Skin of body (tissue), 1 donor: ENCODE measurements at regions not wholly inside any gene's neighbourhood (a gene's known extent, or its start where the extent isn't known, plus 50 kb on each side); places are given as distances from the start of the nearest gene placed in this dataset.
"Not testable (repeated sequence)": the region's sequence is repeated elsewhere in the genome, so short reads cannot be mapped to it uniquely, and the experiment has no call there.

Source experiments
- DNase-seq: peaks from one replicate; lab custom pipeline; 2025; lab: John Stamatoyannopoulos, UW

DNA sequence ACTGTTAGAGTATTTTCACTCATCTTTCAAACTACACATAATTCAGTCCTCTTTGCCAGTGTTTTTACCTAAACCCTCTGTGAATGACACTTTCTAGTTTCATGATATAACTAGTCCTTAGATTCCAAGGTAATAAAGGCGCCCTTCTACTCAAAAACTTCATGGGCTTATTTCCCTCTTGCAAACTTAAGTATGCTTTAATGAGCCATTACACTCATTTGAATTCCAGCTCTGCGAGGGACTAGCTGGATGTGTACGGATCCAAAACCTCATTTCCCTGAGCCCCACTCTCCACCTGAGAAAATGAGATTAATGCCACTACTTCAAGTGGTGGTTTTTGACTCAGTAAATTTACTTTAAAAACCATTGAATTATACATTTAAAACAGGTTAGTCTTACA lies 141.1 kb downstream of the NDUFA12 start:
- no peak for DNase-seq

DNA sequence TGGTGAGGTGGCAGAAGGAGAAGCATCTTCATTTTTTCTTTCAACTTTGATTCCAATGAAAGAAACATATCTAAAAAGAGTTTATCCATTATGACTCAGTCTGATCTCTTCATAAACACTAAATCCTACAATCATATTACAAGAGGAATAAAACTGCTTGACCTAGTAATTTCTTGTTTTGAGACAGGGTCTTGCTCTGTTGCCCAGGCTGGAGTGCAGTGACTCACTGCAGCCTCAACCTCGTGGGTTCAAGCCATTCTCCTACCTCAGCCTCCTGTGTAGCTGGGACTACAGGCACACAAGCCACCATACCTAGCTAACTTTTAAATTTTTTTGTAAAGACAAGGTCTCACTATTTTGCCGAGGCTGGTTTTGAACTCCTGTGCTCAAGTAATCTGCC lies 147.2 kb downstream of the NDUFA12 start:
- DNase-seq, result no peak

DNA sequence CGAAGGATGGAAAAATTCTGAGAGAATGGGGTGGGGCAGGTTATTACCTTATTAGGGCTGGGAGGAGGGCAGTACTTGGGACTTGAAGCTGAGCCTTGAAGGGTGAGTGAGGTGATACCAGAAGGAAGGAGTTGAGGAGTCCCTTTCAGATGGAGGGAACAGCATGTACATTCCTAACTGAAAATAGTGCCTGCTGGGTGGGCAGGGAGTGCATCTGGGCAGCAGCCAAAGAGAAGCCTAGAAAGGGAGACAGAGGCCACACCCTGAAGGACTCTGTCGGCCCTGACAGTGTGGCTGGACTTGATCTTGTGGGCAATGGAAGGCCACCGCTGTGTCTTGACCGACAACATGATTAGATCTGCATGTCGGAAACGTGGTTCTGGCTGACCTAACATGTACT lies 147.6 kb downstream of the NDUFA12 start:
- no peak for DNase-seq

DNA sequence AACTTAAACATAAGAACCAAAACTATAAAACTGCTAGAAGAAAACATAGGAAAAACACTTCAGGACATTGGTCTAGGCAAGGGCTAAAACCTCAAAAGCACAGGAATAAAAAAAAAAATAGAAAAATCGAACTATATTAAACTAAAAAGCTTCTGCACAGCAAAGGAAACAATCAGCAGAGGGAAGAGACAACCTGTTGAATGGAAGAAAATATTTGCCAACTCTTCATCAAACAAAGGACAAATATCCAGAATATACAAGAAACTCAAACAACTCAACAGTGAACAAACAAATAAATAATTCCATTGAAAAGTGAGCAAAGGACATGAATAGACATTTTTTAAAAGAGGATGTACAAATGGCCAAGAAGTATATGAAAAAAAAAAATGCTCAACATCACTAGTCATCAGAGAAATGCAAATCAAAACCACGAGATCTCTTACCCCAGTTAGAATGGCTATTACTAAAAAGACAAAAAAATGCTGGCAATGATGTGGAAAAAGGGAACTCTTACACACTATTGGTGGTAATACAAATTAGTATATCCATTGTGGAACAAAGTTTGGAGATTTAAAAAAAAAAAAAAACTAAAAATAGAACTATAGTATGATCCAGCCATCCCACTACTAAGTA lies 152.0 kb downstream of the NDUFA12 start:
- DNase-seq, result no peak

DNA sequence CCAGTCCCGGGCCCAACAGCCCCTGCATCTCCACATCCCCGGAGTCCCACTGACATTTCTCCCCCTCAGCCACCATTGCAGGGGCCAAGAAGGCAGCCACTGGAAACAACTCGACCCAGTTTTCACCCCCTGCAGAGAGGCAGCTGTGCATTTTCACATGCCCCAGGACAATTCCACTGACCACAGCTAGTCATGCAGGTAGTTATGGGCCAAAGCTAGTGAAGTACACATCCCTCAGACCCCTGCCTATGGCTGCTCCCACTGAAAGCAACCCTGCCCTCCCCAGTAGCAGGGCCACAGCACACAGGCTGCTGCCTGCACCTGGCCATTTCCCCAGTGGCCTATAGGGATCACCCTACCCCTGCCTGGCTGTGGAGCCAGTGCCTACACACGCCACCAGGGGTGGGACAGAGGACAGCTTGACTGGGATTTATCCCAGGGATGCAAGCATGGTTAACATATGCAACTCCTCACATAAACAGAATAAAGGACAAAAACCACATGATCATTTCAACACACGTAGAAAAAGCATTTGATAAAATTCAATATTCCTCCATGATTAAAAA lies 154.0 kb downstream of the NDUFA12 start:
- no peak for DNase-seq

DNA sequence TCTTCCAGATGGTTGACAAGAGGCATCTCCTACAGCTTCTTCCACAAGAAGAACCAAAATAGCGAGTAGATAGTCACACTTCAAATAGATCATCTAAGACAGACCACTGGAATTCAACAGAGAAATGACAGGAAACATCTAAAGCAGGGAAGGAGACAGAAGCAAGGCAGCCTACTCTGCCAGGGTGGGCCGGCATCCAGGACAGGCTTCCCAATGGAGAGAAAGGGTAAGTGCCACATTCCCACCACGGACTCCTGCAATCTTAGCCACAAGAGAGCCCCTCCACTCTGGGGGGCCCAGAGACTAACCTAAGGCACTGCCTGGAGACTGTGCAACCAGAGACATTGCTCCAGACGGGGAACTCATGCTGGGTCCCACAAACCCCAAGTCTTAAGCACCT lies 154.5 kb downstream of the NDUFA12 start:
- DNase-seq, result no peak

DNA sequence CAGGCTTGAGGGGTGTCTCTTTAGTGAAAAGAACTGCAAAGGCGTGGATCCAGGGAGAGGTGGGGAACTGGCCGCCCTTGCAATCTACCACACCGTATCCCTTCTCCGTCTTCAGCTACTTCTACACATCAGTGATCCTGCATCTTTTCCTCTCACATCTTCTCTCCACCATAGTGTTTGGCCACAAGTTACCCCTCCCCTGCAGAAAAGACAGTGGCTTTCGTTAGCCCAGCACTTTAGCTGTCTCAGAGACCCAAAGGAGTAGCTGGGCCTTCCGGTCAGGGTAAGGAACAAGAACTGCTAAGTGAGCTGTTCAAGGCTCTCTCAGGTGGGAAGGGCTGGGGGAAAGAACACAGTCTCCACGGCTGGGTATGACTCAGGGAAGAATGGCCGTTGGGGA lies 158.4 kb downstream of the NDUFA12 start:
- no peak for DNase-seq

DNA sequence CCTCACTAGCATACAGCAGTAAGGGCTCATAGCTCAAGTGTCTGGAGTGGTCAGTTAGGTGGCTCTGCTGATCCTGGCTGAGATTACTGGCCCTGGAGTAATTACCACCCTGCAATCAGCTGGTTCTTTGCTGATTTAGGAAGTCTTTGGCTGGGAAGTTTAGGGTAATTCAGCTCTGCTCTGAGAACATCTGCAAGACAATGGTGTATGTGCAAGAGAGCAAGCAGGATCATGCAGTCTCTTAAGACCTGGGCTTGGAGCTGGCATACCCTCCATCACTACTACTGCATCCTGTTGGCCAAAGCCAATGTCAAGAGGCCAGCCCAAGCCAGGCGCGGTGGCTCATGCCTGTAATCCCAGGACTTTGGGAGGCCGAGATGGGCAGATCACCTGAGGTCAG lies 159.0 kb downstream of the NDUFA12 start:
- no peak for DNase-seq

DNA sequence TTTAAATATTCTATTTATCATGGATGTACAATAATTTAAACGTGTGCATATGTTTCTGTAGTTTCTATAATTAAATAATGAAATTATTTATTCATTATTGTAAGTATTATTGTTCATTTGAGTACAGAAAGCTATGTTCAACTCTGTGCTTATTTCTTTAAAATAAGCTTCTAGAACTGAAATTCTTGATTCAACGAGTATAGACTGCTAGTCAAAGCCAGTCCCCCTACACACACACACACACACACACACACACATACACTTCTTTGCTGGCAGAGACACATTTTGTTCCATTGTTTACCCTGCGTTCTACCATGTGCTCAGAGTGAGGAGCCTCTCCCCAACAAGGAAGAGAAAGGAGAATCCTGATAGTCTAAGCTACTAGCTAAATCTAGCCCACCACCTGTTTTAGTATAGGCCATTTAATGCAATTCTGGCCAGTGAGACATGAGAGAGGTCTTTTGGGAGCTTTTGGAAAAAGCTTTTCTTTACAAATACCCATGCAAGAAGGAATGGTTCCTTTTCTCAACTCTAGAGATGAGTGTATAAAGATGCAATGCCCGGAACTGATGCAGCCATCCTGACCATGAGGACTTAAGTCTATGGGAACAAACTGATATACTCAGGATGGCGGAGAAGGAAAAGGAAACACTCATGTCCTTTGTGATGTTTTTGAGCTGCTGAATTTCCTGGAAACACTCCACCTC lies 161.4 kb downstream of the NDUFA12 start:
- DNase-seq, result no peak

DNA sequence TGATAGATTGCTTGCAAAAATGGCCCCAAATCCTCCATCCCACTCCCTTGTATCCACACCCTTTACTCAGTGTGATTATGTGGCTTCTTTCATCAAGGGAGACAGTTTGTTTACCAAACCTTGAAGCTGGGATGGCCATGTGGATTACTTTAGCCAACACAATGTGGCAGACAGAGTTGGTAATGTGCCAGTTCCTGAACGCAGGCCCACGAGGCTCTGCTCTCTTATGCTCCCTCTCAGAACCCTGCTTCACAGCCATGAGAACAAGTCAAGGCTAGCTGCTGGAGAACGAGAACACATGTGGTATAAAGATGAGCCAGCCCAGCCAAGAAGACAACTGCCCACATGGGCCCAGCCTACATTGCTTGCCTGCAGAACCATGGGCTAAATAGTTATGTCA lies 162.3 kb downstream of the NDUFA12 start:
- no peak for DNase-seq

DNA sequence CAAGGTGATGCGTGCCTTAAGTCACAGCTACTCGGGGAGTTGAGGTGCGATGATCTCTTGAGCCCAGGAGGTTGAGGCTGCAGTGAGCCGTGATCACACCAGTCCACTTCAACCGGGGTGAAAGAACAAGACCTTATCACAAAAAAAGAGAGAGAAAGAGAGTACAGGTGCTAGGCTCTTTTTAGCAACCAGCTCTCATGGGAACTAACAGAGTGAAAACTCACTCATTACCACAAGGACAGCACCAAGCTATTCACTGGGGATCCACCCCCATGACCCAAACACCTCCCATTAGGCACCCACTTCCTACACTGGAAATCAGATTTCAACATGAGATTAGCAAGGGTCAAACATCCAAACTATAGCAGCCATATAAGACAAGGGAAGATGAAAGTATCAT lies 164.2 kb downstream of the NDUFA12 start:
- no peak for DNase-seq

DNA sequence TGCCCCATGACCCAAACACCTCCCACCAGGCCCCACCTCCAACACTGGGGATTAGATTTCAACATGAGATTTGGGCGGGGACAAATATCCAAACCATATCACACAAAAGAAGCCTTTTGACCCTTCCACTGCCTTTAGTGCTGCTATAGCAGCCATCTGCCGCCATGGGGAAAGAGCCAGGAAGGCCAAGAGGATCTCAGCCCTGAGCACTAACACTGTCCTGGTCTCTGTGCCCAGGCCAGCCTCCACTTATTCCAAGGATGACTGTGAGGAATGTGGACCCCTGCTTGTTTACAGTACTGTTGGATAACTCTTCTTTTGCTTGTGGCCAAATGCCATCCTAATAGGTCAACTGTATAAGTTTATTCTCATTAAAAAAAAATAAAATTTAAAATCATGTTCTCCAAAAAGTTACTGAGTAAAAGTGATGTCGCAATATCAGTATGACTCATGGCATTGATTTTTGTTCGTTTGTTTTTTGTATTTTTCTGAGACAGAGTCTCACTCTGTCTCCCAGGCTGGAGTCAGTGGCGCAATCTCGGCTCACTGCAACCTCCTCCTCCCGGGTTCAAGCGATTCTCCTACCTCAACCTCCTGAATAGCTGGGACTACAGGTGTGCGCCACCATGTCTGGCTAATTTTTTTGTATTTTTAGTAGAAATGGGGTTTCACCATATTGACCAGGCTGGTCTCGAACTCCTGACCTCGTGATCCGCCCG lies 166.4 kb downstream of the NDUFA12 start:
- DNase-seq, result not testable (repeated sequence)

DNA sequence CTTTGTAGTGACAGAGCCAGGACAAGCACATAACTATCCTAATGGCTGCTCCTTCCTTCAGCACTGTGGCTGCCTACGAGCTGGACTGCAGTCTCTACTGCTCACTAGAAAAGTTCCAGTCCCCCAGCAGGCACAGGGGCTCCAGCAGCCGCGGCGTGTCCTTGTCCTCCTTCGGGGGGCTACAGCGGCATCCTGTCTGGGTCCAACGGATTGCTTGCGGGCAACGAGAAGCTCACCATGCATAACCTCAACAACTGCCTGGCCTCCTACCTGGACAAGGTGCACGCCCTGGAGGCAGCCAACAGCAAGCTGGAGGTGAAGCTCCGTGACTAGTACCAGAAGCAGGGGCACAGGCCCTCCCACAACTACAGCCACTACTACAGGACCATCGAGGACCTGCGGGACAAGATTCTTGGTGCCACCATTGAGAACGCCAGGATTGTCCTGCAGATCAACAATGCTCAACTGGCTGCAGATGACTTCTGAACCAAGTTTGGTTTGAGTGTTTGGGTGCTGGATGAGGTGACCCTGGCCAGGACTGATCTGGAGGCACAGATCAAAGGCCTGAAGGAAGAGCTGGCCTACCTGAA lies 169.4 kb downstream of the NDUFA12 start:
- DNase-seq, result no peak

DNA sequence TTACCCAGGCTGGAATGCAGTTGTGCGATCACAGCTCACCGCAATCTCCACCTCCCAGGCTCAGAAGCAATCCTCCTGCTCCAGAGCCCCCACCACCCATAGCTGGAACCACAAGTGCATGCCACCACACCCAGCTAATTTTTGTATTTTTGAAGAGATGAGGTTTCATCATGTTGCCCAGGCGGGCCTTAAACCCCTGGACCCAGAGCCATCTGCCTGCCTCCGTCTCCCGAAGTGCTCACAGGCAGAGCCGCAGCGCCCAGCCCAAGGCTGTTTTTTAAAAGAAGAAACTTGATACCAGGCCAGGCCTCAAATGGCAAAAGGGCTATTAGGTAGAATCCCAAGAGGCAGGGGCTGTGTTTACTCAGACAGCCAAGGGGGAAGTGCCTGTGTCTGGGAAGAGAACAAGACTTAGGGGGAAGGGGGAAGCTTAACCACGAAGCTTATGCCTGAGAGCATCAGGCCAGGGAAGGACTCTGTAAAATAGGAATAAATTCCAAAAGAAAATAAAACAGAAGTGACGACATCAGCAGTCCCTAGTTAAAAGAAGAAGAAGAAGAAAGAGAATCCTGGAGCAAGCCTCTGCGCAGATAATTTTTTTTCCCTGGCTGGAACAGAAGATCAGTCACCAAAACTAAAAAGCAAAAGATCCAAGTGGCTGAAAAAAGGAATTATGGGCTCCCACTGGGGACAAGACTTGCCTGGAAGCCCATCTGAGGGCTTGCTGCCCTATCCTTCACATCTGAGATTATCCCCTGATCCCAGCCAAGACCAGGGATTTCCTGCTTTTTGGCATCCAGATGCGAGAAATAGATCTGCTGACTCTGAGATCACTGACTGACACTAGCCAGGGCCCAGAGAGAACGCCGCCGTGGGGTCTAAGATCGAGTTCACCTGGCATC lies 170.5 kb downstream of the NDUFA12 start:
- no peak for DNase-seq

DNA sequence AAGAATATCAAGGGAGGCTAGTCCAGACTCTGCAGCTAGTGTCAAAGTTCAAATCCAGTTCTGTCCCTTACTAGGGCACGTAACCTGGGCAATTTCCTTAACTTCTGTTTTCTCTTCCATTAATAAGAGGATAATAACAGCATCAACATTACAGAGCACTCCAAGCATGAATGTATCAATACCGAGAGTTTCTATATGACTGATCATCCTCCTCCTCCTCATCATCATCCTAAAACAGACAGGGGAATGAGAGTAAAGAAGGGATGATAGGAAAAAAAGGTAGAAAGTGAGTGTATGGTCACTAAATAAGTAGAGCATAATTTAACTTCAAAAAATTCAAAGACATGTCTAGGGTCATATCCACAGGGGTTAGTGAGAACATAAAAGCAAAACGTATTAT lies 171.4 kb downstream of the NDUFA12 start:
- no peak for DNase-seq

DNA sequence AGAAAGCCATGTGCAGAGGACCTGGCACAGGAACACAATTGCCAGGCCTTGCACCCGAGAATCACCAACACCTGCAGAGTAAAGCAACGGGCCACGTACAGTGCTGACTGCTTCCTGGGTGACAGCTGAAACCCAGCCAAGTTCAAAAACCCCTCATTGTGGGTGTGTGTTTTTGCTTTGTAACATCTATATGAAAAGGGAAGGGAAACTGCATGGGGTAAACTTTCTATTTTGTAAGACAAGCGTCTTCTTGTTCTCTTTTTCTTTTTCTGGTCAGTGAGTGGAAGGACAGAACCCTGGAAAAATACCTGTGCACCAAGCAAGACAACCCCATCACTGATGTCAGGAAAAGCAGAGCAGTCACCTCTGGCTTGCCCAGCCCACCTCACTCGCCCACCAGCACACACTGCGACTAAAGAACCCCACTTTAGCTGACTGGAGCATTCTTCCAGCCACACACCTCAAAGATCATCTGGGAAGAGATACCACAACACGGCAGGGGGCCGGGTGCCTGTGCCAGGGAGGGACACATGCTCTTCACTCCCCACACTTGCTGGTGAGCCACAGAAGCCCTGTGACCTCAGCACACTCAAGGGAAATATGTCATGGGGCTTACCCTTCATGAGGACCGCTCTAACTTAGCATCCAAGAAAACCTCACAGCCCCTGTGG lies 172.3 kb downstream of the NDUFA12 start:
- DNase-seq, result no peak

DNA sequence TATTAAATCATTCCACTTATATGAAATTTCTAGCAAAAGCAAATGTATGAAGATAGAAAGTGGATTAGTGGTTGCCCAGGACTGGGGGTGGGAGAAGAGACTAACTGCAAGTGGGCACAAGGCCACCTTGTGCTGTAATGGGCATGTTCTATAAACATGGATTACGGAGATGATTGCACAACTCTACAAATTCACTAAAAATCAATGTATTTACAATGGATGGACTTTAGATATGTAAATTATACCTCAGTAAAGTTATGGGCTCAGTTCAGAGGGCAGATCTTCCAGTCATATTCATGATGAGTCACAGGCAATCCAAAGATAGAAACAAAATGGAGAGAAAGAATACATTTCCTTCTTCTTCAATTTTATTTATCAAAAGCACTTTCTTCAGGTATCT lies 173.9 kb downstream of the NDUFA12 start:
- no peak for DNase-seq

DNA sequence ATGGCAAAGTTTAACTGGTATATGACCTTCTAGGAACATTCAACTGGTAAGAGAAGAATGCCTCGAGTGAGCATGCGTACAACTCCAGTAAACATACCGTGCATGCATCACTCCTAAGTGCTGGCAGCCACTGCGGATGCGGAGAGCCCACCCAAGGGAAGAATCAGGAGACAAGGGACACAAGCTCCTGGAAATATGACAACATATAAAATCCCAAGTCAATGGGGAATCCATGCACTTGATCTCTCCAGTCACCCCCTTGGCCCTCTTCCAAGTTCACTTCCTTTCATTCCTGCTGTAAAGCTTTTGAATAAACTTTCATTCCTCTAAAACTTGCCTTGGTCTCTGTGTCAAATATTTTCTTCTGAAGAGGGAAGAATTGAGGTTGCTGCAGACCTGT lies 168.7 kb upstream of the TMCC3 start:
- DNase-seq, result no peak

DNA sequence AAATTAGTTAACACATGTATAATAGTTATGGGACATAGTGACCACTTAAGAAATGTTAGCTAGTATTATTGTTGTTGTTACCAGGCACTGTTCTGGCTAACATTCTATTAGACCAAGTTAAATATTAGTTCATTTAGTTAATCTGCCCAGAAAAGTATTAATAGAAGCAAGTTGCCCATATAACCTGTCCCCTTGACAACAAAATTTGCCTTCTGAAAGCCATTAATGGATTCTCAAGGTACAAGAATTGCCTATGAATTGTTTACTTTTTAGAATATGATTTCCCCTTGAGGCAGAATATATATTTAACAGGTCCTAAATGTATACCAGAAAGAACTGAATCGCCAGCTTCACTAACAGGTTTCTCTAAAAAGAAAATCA lies 167.3 kb upstream of the TMCC3 start:
- DNase-seq, result no peak

DNA sequence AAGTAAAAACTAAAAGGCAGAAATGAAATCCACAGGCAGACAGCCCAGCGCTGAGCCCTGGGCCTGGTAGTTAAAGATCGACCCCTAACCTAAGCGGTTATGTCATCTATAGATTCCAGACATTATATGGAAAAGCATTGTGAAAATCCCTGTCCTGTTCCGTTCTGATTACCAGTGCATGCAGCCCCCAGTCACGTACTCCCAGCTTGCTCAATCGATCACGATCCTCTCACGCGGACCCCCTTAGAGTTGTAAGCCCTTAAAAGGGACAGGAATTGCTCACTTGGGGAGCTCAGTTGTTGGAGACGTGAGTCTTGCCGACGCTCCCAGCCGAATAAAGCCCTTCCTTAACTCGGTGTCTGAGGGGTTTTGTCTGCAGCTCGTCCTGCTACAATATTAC lies 166.8 kb upstream of the TMCC3 start:
- DNase-seq, result not testable (repeated sequence)

DNA sequence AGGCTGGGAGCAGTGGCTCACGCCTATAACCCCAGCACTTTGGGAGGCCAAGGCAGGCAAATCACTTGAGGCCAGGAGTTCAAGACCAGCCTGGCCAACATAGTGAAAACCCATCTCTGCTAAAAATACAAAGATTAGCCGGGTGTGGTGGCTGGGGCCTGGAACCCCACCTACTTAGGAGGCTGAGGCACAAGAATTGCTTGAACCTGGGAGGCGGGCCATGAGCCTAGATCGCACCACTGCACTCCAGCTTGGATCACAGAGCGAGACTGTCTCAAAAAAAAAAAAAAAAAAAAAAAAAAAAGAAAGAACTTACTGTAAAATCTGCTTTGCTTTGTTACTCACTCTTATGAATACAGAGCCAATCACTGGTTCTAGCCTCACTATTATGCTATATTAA lies 166.4 kb upstream of the TMCC3 start:
- not testable (repeated sequence) for DNase-seq
